Endothelial cell of umbilical vein (primary cell): ENCODE measurements at regions not wholly inside any gene's neighbourhood (a gene's known extent, or its start where the extent isn't known, plus 50 kb on each side); places are given as distances from the start of the nearest gene placed in this dataset.

Experiments used
- BruUV-seq: library from RNA; stranded (reverse); fragments of 400-500 nt; replicated peaks from 2 replicates; lab custom pipeline; 2021; lab: Mats Ljungman, UMichigan
- CTCF ChIA-PET: fragments of 300-600, 350-600 bp; sonication (Branson Sonifier 250); formaldehyde crosslinking; loops from one replicate; lab custom pipeline; 2021; ENCODE audit warnings: antibody characterized with exemption, inconsistent platforms; lab: Charles Lee
- POLR2A ChIA-PET: fragments of 300-600, 350-600 bp; sonication (Branson Sonifier 250); formaldehyde crosslinking; loops from one replicate; lab custom pipeline; 2021; ENCODE audit warnings: antibody characterized with exemption, inconsistent platforms; lab: Charles Lee
- DNase-seq: peaks from one replicate; pipeline ENCODE4 v3.0.0-alpha.2; 2011; ENCODE audit warnings: low read depth, low spot score
- FAIRE-seq: peaks from 2 replicates; lab custom pipeline; 2011; peaks lifted over from hg19 to GRCh38; lab: Jason Lieb, UNC
- H2AFZ ChIP-seq: 2 replicates; pipeline ENCODE4 v1.6.0; 2012; ENCODE audit warnings: low read depth, low read length, control low read depth, inconsistent platforms
- H3K27ac ChIP-seq: 2 replicates; pipeline ENCODE4 v1.5.1; 2011; ENCODE audit warnings: low read depth, mild to moderate bottlenecking, control low read depth, low read length, moderate library complexity; ENCODE audit not compliant: insufficient read depth
- H3K27me3 ChIP-seq, 2 experiments: 2 replicates each; pipeline versions ENCODE4 v1.6.0 to v1.6.1; 2011; ENCODE audit warnings: low read length in 2 of 2, mixed read lengths in 1 of 2; ENCODE audit not compliant: control insufficient read depth in 2 of 2, insufficient read depth in 2 of 2
- H3K36me3 ChIP-seq, 2 experiments: 2 replicates in 1 of 2; 3 replicates in 1 of 2; pipeline ENCODE4 v1.5.1; 2011; ENCODE audit warnings: low read length in 2 of 2, mild to moderate bottlenecking in 1 of 2, moderate library complexity in 1 of 2; ENCODE audit not compliant: control insufficient read depth in 2 of 2, insufficient read depth in 2 of 2; ENCODE audit errors: extremely low read depth in 1 of 2
- H3K4me1 ChIP-seq: 3 replicates; pipeline ENCODE4 v1.5.1; 2011; ENCODE audit warnings: mild to moderate bottlenecking, low read length; ENCODE audit not compliant: control insufficient read depth, insufficient read depth; ENCODE audit errors: extremely low read depth
- H3K4me2 ChIP-seq: 2 replicates; pipeline ENCODE4 v1.6.1; 2011; ENCODE audit warnings: low read length, control low read depth, mixed read lengths; ENCODE audit not compliant: insufficient read depth
- H3K4me3 ChIP-seq, 3 experiments: fragments of 200-600 bp in 1 of 3; sonication (generic), shearing (Covaris generic) in 1 of 3; replicated peaks in 1 of 3; 2 replicates each; pipeline ENCODE4 v1.5.1; 2011 to 2016; ENCODE audit warnings: control low read depth in 3 of 3, low read length in 3 of 3, mild to moderate bottlenecking in 2 of 3, inconsistent platforms in 1 of 3, low read depth in 1 of 3, moderate library complexity in 1 of 3; ENCODE audit not compliant: insufficient read depth in 1 of 3
- H3K79me2 ChIP-seq: 2 replicates; pipeline ENCODE4 v1.6.0; 2012; ENCODE audit warnings: low read length, inconsistent platforms; ENCODE audit not compliant: control insufficient read depth, insufficient read depth
- H3K9ac ChIP-seq: replicated peaks from 2 replicates; pipeline ENCODE3; 2011; ENCODE audit warnings: low read length, control low read depth; ENCODE audit not compliant: insufficient read depth; ENCODE audit errors: extremely low read depth
- H3K9me1 ChIP-seq: replicated peaks from 3 replicates; pipeline ENCODE4 v1.6.0; 2011; ENCODE audit warnings: mild to moderate bottlenecking, low read length; ENCODE audit not compliant: control insufficient read depth, insufficient read depth; ENCODE audit errors: extremely low read depth
- H3K9me3 ChIP-seq: replicated peaks from 2 replicates; pipeline ENCODE4 v1.5.1; 2012; ENCODE audit warnings: low read length, inconsistent platforms; ENCODE audit not compliant: control insufficient read depth, insufficient read depth
- H4K20me1 ChIP-seq: replicated peaks from 2 replicates; pipeline ENCODE3; 2011; ENCODE audit warnings: mild to moderate bottlenecking, low read length; ENCODE audit not compliant: control insufficient read depth, insufficient read depth; ENCODE audit errors: extremely low read depth
- EZH2 ChIP-seq: IDR thresholded peaks from 2 replicates; pipeline ENCODE4 v1.6.1; 2012; ENCODE audit warnings: borderline replicate concordance, low read depth, mild to moderate bottlenecking, moderate library complexity, low read length, inconsistent platforms; ENCODE audit not compliant: severe bottlenecking
- FOS ChIP-seq: IDR thresholded peaks from 2 replicates; pipeline ENCODE4 v1.6.1; 2011; ENCODE audit warnings: mild to moderate bottlenecking, low read length, moderate library complexity, borderline replicate concordance; ENCODE audit not compliant: insufficient read depth
- GATA2 ChIP-seq: IDR thresholded peaks from 2 replicates; pipeline ENCODE4 v1.7.0; 2011; ENCODE audit warnings: low read depth, mild to moderate bottlenecking, moderate library complexity, mixed read lengths, low read length; ENCODE audit not compliant: insufficient read length, insufficient read depth
- JUN ChIP-seq: IDR thresholded peaks from 2 replicates; pipeline ENCODE4 v1.6.1; 2011; ENCODE audit warnings: borderline replicate concordance, low read depth; ENCODE audit not compliant: insufficient read length, insufficient read depth
- MYC ChIP-seq: IDR thresholded peaks from one replicate; pipeline ENCODE4 v1.6.1; 2011; ENCODE audit warnings: mild to moderate bottlenecking, low read depth, low read length
- POLR2A ChIP-seq: IDR thresholded peaks from 2 replicates; pipeline ENCODE4 v1.6.1; 2012; ENCODE audit warnings: low read depth, mild to moderate bottlenecking, control low read depth, low read length
- POLR2AphosphoS5 ChIP-seq: IDR thresholded peaks from 2 replicates; pipeline ENCODE4 v1.6.1; 2012; ENCODE audit warnings: low read depth, mild to moderate bottlenecking, control low read depth, low read length, moderate library complexity; ENCODE audit not compliant: insufficient read depth
- dilution Hi-C: fragments of 300-500 bp; cut with MboI; formaldehyde crosslinking; loops from one replicate; pipeline ENCODE4 v1.15.0; 2019; ENCODE audit warnings: low sequenced_read_pairs; ENCODE audit not compliant: extremely low pct_ligation_motif_present
- intact Hi-C: fragments of 100-400 bp; cut with micrococcal nuclease; formaldehyde crosslinking; loops from one replicate; pipeline ENCODE4 v1.10.0; 2022
- TF ChIP-seq, protein P1 (sequence below): IDR thresholded peaks from 2 replicates; pipeline ENCODE4 v1.6.1; 2011; ENCODE audit not compliant: insufficient read depth, insufficient read length
- TF ChIP-seq, protein P2 (sequence below), 2 donors: IDR thresholded peaks; 1 replicate in 1 of 2; 2 replicates in 1 of 2; pipeline ENCODE4 v1.5.1; 2011; ENCODE audit warnings: low read length in 2 of 2, mild to moderate bottlenecking in 2 of 2, moderate library complexity in 2 of 2, control low read depth in 1 of 2, inconsistent platforms in 1 of 2, low read depth in 1 of 2; ENCODE audit not compliant: insufficient read depth in 1 of 2; ENCODE audit errors: extremely low read depth in 1 of 2

DNA sequence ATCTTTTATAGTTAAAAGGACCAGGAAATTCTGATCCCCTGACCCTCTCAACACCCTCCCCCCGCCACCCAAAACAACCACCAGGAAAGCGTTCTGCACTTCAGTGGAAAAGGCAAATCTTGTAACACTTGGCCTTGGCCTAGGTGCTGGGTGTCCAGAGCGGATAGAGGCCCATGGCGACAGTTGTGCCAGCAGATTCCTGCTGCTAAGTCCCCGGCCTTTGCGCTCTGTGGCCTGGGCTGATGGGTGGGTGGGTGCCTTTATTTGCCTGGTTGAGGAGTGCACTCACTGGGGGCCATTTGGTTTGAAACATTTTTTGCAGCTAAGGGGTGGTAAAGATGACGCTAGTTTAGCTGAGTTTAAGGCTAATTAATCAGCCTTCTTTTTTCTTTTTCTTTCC lies 127.9 kb upstream of the ERRFI1 start:
- dilution Hi-C loops, result no loop called here
- BruUV-seq, result no TSS peak
- Histone ChIP-seq H3K27me3 (no peaks in the 10 kb centered on the region), H3K4me1 (peaks cover 5% of the 10 kb centered on the region), H3K9me1 (no peaks in the 10 kb centered on the region), H3K9ac (no peak overlapping the region), H3K79me2 (no peaks in the 10 kb centered on the region), H3K9me3 (no peaks in the 10 kb centered on the region), H3K4me2 (no peak overlapping the region), H4K20me1 (no peaks in the 10 kb centered on the region), H2AFZ (no peak overlapping the region), H3K36me3 (no peaks in the 10 kb centered on the region), H3K4me3 (no peak overlapping the region), H3K27ac (no peak overlapping the region)
- DNase-seq (no peak), FAIRE-seq (no peak)
- ChIA-PET CTCF (interaction anchor here (1.1 to 1.8 kb wide), 4 partner anchors 8 to 16 kb away, joined by 4 to 7 read pairs (median 5); no protein-coding TSS in a partner anchor), POLR2A (interaction anchor here (0.9 kb wide), 1 partner anchor 11 kb away, joined by 9 read pairs; no protein-coding TSS in a partner anchor)
- TF ChIP-seq FOS (no peak), JUN (no peak), GATA2 (no peak), POLR2A (no peak), MYC (no peak), EZH2 (no peak), POLR2AphosphoS5 (no peak)
- TF ChIP-seq, protein P1, sequence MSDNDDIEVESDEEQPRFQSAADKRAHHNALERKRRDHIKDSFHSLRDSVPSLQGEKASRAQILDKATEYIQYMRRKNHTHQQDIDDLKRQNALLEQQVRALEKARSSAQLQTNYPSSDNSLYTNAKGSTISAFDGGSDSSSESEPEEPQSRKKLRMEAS, result no peak
- TF ChIP-seq, protein P2, sequence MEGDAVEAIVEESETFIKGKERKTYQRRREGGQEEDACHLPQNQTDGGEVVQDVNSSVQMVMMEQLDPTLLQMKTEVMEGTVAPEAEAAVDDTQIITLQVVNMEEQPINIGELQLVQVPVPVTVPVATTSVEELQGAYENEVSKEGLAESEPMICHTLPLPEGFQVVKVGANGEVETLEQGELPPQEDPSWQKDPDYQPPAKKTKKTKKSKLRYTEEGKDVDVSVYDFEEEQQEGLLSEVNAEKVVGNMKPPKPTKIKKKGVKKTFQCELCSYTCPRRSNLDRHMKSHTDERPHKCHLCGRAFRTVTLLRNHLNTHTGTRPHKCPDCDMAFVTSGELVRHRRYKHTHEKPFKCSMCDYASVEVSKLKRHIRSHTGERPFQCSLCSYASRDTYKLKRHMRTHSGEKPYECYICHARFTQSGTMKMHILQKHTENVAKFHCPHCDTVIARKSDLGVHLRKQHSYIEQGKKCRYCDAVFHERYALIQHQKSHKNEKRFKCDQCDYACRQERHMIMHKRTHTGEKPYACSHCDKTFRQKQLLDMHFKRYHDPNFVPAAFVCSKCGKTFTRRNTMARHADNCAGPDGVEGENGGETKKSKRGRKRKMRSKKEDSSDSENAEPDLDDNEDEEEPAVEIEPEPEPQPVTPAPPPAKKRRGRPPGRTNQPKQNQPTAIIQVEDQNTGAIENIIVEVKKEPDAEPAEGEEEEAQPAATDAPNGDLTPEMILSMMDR (IDR thresholded peaks at IDR 0.05; ENCODE audit: extremely low read depth in 1 of 2, insufficient read depth in 1 of 2, low read depth in 1 of 2, low read length in 2 of 2), result no peak
- intact Hi-C loops, result no loop called here
